ENCODE measurements at regions not wholly inside any gene's neighbourhood (a gene's known extent, or its start where the extent isn't known, plus 50 kb on each side); places are given as distances from the start of the nearest gene placed in this dataset.

DNA sequence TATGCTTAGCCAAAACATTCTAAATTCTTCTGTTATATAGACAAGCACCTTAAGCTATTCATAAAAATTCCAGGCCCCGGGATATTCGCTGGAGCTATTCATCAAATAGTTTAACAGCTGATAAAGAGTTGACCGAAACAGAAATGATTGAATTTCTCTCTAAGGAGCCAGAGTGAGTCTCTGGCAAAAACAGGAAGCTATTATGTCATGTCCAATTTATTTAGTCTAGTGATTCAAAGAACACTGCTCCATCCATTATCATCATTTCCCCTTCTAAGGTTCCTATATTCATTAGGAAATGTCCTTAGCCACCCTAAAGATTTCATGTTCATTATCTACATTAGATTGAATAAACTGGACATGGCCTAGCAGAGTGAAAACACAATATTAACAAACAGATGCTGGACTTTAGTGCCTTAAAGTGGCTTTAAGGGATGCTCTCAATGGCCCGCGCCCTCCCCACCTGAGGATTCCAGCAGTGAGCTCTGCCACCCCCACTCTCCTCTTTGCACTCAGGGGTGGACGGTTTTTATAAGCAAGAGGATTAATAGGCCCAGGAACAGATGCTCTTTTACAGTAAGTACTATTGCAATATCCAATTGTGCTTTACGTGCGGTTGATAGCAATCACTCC, 122.1 kb upstream of the RGS1 start:
- no peak overlapping the region for H4K8ac ChIP-seq (ENCODE audit: extremely low read depth, insufficient read depth, low read length)
- no peak for TF ChIP-seq NRF1 (IDR thresholded peaks at IDR 0.05; ENCODE audit: low read depth, low read length)
- TF ChIP-seq, protein P1, sequence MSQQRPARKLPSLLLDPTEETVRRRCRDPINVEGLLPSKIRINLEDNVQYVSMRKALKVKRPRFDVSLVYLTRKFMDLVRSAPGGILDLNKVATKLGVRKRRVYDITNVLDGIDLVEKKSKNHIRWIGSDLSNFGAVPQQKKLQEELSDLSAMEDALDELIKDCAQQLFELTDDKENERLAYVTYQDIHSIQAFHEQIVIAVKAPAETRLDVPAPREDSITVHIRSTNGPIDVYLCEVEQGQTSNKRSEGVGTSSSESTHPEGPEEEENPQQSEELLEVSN (IDR thresholded peaks at IDR 0.05) = no peak
- TF ChIP-seq NANOG (IDR thresholded peaks at IDR 0.05; ENCODE audit: insufficient read depth, low read depth, low read length, poor library complexity, severe bottlenecking) = no peak
- TF ChIP-seq SAP30 (IDR thresholded peaks at IDR 0.05; ENCODE audit: insufficient read depth, insufficient replicate concordance, low read length) = no peak
- TF ChIP-seq CBX8 (IDR thresholded peaks at IDR 0.05; ENCODE audit: borderline replicate concordance, low read depth, low read length) = no peak
- no peak for TF ChIP-seq HDAC2 (IDR thresholded peaks at IDR 0.05; ENCODE audit: borderline replicate concordance in 1 of 2, low read depth in 2 of 2, low read length in 2 of 2)
- TF ChIP-seq SP2 (IDR thresholded peaks at IDR 0.05; ENCODE audit: low read length) = no peak
- TF ChIP-seq KDM4A (IDR thresholded peaks at IDR 0.05; ENCODE audit: low read depth, low read length, severe bottlenecking) = no peak
- no peak for TF ChIP-seq SIX5 (IDR thresholded peaks at IDR 0.05; ENCODE audit: low read depth, low read length)
- no peak for TF ChIP-seq MAFK (IDR thresholded peaks at IDR 0.05; ENCODE audit: low read depth, low read length)
- TF ChIP-seq CTBP2 (IDR thresholded peaks at IDR 0.05; ENCODE audit: borderline replicate concordance, insufficient read depth, insufficient read length, low read length) = no peak
- no peak for TF ChIP-seq SIN3A (conservative IDR thresholded peaks at IDR 0.05 in 1 of 2, IDR thresholded peaks at IDR 0.05 in 1 of 2; ENCODE audit: low read depth in 1 of 2, low read length in 2 of 2)
- no peak for TF ChIP-seq SIRT6 (IDR thresholded peaks at IDR 0.05; ENCODE audit: low read length)
- H3K23me2 ChIP-seq (ENCODE audit: low read depth, low read length) = no peaks in the 10 kb centered on the region
- H3K23ac ChIP-seq (ENCODE audit: insufficient read length) = no peak overlapping the region
- H3K79me1 ChIP-seq (ENCODE audit: low read depth, low read length) = no peaks in the 10 kb centered on the region
- no peaks in the 10 kb centered on the region for H3K4me1 ChIP-seq (replicated peaks in 1 of 4; ENCODE audit: control insufficient read depth in 3 of 4, insufficient read depth in 4 of 4, low read length in 3 of 4)
- no peak overlapping the region for H2BK15ac ChIP-seq (ENCODE audit: low read length)
- H3K9me3 ChIP-seq (ENCODE audit: insufficient read depth in 2 of 2, low read depth in 1 of 2, low read length in 1 of 2) = no peaks in the 10 kb centered on the region
- H4K5ac ChIP-seq (ENCODE audit: insufficient read length, low read depth, low read length) = no peak overlapping the region
- H3K4me2 ChIP-seq (ENCODE audit: insufficient read depth in 1 of 2, low read depth in 2 of 2, low read length in 2 of 2) = no peak overlapping the region
- CTCF ChIA-PET (ENCODE audit: partially characterized antibody) = no interaction called here
- no peak overlapping the region for H3K9ac ChIP-seq (replicated peaks in 1 of 4; ENCODE audit: extremely low read depth in 1 of 4, low read depth in 3 of 4, low read length in 3 of 4)
- H3K36me3 ChIP-seq (ENCODE audit: control insufficient read depth in 2 of 4, insufficient read depth in 4 of 4, low read length in 3 of 4) = no peaks in the 10 kb centered on the region
- H2BK20ac ChIP-seq (ENCODE audit: low read length) = no peak overlapping the region
- H4K20me1 ChIP-seq (replicated peaks in 1 of 2; ENCODE audit: control insufficient read depth in 1 of 2, insufficient read depth in 2 of 2, low read length in 2 of 2) = no peaks in the 10 kb centered on the region
- no peak for DNase-seq (ENCODE audit: low read depth in 1 of 2, low spot score in 2 of 2)
- H2AK5ac ChIP-seq (ENCODE audit: low read depth, low read length) = no peak overlapping the region
- H3K14ac ChIP-seq (ENCODE audit: insufficient read length) = no peak overlapping the region
- H2BK120ac ChIP-seq (replicated peaks; ENCODE audit: low read depth, low read length) = no peak overlapping the region
- no peaks in the 10 kb centered on the region for H3K27me3 ChIP-seq (replicated peaks in 1 of 4; ENCODE audit: control insufficient read depth in 3 of 4, extremely low read depth in 1 of 4, insufficient read depth in 3 of 4, low read length in 3 of 4)
- no peak overlapping the region for H2AFZ ChIP-seq (ENCODE audit: low read length)
- H3K4me3 ChIP-seq (ENCODE audit: extremely low read depth in 1 of 4, insufficient read depth in 2 of 4, low read depth in 3 of 4, low read length in 4 of 4) = no peak overlapping the region
- H4K91ac ChIP-seq (replicated peaks; ENCODE audit: insufficient read length, low read length) = no peak overlapping the region
- POLR2A ChIA-PET (ENCODE audit: partially characterized antibody) = no interaction called here
- no peak overlapping the region for H3K18ac ChIP-seq (ENCODE audit: extremely low read depth, low read length)
- H3K27ac ChIP-seq (ENCODE audit: low read depth, low read length) = no peak overlapping the region
- no peak overlapping the region for H3K56ac ChIP-seq (replicated peaks; ENCODE audit: insufficient read length, low read depth, low read length)
- no peaks in the 10 kb centered on the region for H3K79me2 ChIP-seq (ENCODE audit: control insufficient read depth in 1 of 2, insufficient read depth in 2 of 2, low read length in 2 of 2)
- H3K4ac ChIP-seq (replicated peaks; ENCODE audit: insufficient read length, low read depth, low read length) = no peak overlapping the region
- no peak for FAIRE-seq
- H2BK12ac ChIP-seq (ENCODE audit: low read depth, low read length) = no peak overlapping the region
- H2BK5ac ChIP-seq (ENCODE audit: low read depth, low read length) = no peak overlapping the region
- WGBS, 2 experiments (ENCODE audit: extremely low coverage in 1 of 2, insufficient coverage in 1 of 2, insufficient read length in 1 of 2, insufficient replicate concordance in 2 of 2, low coverage in 1 of 2, low lambda C conversion rate in 2 of 2, missing lambda C conversion rate in 1 of 2) = 82% methylated on average over 8 of the region's 8 CpGs; no CpG with 5 or more reads in 1 of the 2 experiments

Data from H1 (cell line).